ENCODE measurements at regions not wholly inside any gene's neighbourhood (a gene's known extent, or its start where the extent isn't known, plus 50 kb on each side); places are given as distances from the start of the nearest gene placed in this dataset.

- DNase-seq, result no peak
Observed at GRCh38 chr2:217070043-217070430, 210.2 kb upstream of the TNP1 start.

- no peak for DNase-seq
Observed at GRCh38 chr2:217069263-217070042, 209.6 kb upstream of the TNP1 start.

- DNase-seq, result no peak
Observed at GRCh38 chr2:217068677-217069250, 208.9 kb upstream of the TNP1 start.

- DNase-seq, result no peak
Observed at GRCh38 chr2:217067787-217068186, 207.9 kb upstream of the TNP1 start.

GRCh38 chr2:217066510-217067270, 206.8 kb upstream of the TNP1 start:
- no peak for DNase-seq

- no peak for DNase-seq
Observed at GRCh38 chr2:217065695-217066405, 206.0 kb upstream of the TNP1 start.

GRCh38 chr2:217065012-217065290, 205.1 kb upstream of the TNP1 start:
- DNase-seq, result no peak

- no peak for DNase-seq
Observed at GRCh38 chr2:217064234-217065011, 204.6 kb upstream of the TNP1 start.

- no peak for DNase-seq
Observed at GRCh38 chr2:217063238-217063755, 203.4 kb upstream of the TNP1 start.

GRCh38 chr2:217062768-217063167, 202.9 kb upstream of the TNP1 start:
- no peak for DNase-seq

- no peak for DNase-seq
Observed at GRCh38 chr2:217061916-217062505, 202.1 kb upstream of the TNP1 start.

GRCh38 chr2:217060951-217061547, 201.2 kb upstream of the TNP1 start:
- no peak for DNase-seq

- DNase-seq, result no peak
Observed at GRCh38 chr2:217060516-217060915, 200.7 kb upstream of the TNP1 start.

GRCh38 chr2:217058791-217059755, 199.2 kb upstream of the TNP1 start:
- DNase-seq, result no peak

- no peak for DNase-seq
Observed at GRCh38 chr2:217057773-217058172, 197.9 kb upstream of the TNP1 start.

GRCh38 chr2:217055624-217056023, 195.8 kb upstream of the TNP1 start:
- DNase-seq, result no peak

GRCh38 chr2:217054791-217055190, 194.9 kb upstream of the TNP1 start:
- DNase-seq, result no peak

GRCh38 chr2:217052856-217053577, 193.2 kb upstream of the TNP1 start:
- no peak for DNase-seq

GRCh38 chr2:217051416-217051815, 191.6 kb upstream of the TNP1 start:
- DNase-seq, result no peak

GRCh38 chr2:217049956-217050355, 190.1 kb upstream of the TNP1 start:
- no peak for DNase-seq
